Progenitor cell of endocrine pancreas (in vitro differentiated cells): ENCODE measurements at regions not wholly inside any gene's neighbourhood (a gene's known extent, or its start where the extent isn't known, plus 50 kb on each side); places are given as distances from the start of the nearest gene placed in this dataset.
"Not testable (repeated sequence)": the region's sequence is repeated elsewhere in the genome, so short reads cannot be mapped to it uniquely, and the experiment has no call there.

Experiments
- DNase-seq: peaks from one replicate; pipeline ENCODE4 v3.0.0; 2021; ENCODE audit warnings: low spot score; ENCODE audit not compliant: unreplicated experiment
- H3K27ac Mint-ChIP-seq: 2 replicates; pipeline ENCODE4 v1.8.0; 2021; ENCODE audit warnings: mild to moderate bottlenecking, moderate library complexity, mixed read lengths
- H3K27me3 Mint-ChIP-seq: 2 replicates; pipeline ENCODE4 v1.8.0; 2021; ENCODE audit warnings: mixed read lengths
- H3K36me3 Mint-ChIP-seq: 2 replicates; pipeline ENCODE4 v1.8.0; 2022; ENCODE audit warnings: mixed read lengths; ENCODE audit not compliant: insufficient read depth
- H3K4me1 Mint-ChIP-seq: 2 replicates; pipeline ENCODE4 v1.8.0; 2021; ENCODE audit warnings: low read depth, mixed read lengths
- H3K4me3 Mint-ChIP-seq: 2 replicates; pipeline ENCODE4 v1.8.0; 2021; ENCODE audit warnings: low read depth, mild to moderate bottlenecking, moderate library complexity, mixed read lengths
- H3K9me3 Mint-ChIP-seq: 2 replicates; pipeline ENCODE4 v1.8.0; 2021; ENCODE audit warnings: low read depth, mixed read lengths
- TF ChIP-seq, protein P1 (sequence below): fragments of 200-600 bp; sonication (generic); IDR thresholded peaks from one replicate; pipeline ENCODE4 v1.5.0; 2021; ENCODE audit warnings: antibody characterized with exemption, mild to moderate bottlenecking; ENCODE audit not compliant: unreplicated experiment

DNA sequence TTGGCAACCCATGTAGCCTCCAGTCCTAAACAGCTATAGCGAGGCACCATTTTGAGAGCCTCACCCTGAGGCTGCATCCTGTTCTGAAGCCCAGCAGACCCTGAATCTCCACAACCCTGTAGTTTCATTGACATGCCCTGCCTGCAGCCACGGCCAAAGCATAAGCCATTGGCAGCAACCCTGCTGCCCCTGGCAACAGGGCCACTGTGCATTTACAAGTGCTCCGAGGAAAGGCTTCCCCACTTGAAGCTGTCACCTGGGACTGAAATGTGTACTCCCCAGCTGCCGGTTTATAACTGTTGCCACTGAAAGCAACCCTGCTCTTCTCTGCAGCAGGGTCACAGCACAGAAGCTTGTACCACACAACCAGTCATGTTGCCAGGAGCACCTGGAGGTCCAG lies 124.2 kb upstream of the OLFM3 start:
- no peaks in the 10 kb centered on the region for H3K27me3 Mint-ChIP-seq
- no peaks in the 10 kb centered on the region for H3K9me3 Mint-ChIP-seq
- TF ChIP-seq, protein P1, sequence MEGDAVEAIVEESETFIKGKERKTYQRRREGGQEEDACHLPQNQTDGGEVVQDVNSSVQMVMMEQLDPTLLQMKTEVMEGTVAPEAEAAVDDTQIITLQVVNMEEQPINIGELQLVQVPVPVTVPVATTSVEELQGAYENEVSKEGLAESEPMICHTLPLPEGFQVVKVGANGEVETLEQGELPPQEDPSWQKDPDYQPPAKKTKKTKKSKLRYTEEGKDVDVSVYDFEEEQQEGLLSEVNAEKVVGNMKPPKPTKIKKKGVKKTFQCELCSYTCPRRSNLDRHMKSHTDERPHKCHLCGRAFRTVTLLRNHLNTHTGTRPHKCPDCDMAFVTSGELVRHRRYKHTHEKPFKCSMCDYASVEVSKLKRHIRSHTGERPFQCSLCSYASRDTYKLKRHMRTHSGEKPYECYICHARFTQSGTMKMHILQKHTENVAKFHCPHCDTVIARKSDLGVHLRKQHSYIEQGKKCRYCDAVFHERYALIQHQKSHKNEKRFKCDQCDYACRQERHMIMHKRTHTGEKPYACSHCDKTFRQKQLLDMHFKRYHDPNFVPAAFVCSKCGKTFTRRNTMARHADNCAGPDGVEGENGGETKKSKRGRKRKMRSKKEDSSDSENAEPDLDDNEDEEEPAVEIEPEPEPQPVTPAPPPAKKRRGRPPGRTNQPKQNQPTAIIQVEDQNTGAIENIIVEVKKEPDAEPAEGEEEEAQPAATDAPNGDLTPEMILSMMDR, result no peak
- no peak for DNase-seq
- no peaks in the 10 kb centered on the region for H3K36me3 Mint-ChIP-seq
- H3K4me1 Mint-ChIP-seq, result peaks cover 2% of the 10 kb centered on the region
- H3K27ac Mint-ChIP-seq, result no peak overlapping the region
- H3K4me3 Mint-ChIP-seq, result no peak overlapping the region

DNA sequence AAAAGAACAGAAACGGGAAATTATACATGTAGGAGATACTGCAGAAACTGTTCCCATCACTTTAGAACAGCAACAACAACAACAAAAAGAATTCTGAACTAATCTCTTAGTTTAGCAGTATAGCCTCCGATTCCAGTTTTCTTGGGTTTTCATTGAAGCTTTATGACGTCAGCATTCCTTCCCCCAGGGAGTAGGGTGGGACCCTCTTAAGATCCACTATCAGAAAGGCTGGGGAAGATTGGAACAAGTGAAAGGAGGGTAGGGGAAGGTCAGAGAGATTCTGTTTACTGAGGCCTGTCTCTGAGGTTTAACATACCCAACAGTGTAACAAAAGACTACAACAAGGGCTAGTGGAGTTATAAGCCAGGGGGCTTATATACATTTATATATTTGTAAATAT lies 121.4 kb upstream of the OLFM3 start:
- Mint-ChIP-seq H3K36me3 (no peaks in the 10 kb centered on the region), H3K4me1 (peaks cover 2% of the 10 kb centered on the region), H3K27ac (no peak overlapping the region), H3K4me3 (no peak overlapping the region), H3K27me3 (no peaks in the 10 kb centered on the region), H3K9me3 (no peaks in the 10 kb centered on the region)
- TF ChIP-seq, protein P1, result no peak
- no peak for DNase-seq

DNA sequence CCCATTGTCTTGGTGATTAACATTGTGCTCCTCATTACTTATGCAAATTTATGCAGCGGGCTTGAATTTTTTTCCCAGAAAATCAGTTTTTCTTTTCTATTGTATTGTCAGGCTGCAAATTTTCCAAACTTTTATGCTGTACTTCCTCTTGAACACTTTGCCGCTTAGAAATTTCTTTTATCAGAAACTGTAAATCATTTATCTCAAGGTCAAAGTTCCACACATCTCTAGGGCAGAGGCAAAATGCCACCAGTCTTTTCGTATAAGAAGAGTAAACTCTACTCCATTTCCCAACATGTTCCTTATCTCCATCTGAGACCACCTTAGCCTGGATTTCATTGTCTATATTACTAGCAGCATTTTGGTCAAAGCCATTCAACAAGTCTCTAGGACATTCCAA lies 113.9 kb upstream of the OLFM3 start:
- H3K9me3 Mint-ChIP-seq, result peaks cover 17% of the 10 kb centered on the region
- peaks cover 17% of the 10 kb centered on the region for H3K4me1 Mint-ChIP-seq
- no peak overlapping the region for H3K27ac Mint-ChIP-seq
- H3K36me3 Mint-ChIP-seq, result peaks cover 5% of the 10 kb centered on the region
- DNase-seq, result no peak
- TF ChIP-seq, protein P1, result no peak
- H3K27me3 Mint-ChIP-seq, result no peaks in the 10 kb centered on the region
- H3K4me3 Mint-ChIP-seq, result no peak overlapping the region

DNA sequence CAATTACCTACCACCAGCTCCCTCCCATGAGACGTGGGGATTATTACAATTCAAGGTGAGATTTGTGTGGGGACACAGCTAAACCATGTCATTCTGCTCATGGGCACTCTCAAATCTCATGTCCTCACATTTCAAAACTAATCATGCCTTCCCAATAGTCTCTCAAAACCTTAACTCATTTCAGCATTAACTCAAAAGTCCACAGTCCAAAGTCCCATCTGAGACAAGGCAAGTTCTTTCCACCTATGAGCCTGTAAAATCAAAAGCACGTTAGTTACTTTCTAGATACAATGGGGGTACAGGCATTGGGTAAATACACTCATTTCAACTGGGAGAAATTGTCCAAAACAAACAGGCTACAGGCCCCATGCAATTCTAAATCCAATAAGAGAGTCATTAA lies 112.8 kb upstream of the OLFM3 start:
- Mint-ChIP-seq H3K4me1 (peaks cover 24% of the 10 kb centered on the region), H3K9me3 (peaks cover 17% of the 10 kb centered on the region)
- DNase-seq, H3K27ac Mint-ChIP-seq, H3K27me3 Mint-ChIP-seq, H3K36me3 Mint-ChIP-seq, H3K4me3 Mint-ChIP-seq: not testable (repeated sequence)

DNA sequence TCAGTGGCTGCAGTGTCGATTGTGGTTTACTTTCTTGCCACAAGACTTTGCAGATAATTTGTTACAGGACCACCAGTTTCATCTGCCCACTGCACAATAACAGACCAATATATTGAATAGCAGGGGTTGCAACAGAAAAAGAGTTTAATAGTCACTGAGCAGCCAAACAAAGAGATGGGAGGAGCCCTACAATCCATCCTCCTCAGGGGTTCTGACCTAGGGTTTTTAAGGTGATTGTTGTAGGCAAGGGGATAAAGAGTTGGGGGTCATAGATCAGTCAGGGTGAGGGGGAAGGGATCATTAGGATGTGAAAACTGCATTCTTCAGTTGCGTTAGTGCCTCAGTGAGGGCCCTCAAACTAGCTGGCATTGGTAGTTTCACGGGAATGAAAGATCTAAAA lies 110.7 kb upstream of the OLFM3 start:
- H3K36me3 Mint-ChIP-seq, result peaks cover 5% of the 10 kb centered on the region
- no peak overlapping the region for H3K4me3 Mint-ChIP-seq
- TF ChIP-seq, protein P1, result no peak
- H3K9me3 Mint-ChIP-seq, result peaks cover 17% of the 10 kb centered on the region
- DNase-seq, result no peak
- H3K27ac Mint-ChIP-seq, result no peak overlapping the region
- H3K27me3 Mint-ChIP-seq, result no peaks in the 10 kb centered on the region
- peaks cover 28% of the 10 kb centered on the region for H3K4me1 Mint-ChIP-seq

DNA sequence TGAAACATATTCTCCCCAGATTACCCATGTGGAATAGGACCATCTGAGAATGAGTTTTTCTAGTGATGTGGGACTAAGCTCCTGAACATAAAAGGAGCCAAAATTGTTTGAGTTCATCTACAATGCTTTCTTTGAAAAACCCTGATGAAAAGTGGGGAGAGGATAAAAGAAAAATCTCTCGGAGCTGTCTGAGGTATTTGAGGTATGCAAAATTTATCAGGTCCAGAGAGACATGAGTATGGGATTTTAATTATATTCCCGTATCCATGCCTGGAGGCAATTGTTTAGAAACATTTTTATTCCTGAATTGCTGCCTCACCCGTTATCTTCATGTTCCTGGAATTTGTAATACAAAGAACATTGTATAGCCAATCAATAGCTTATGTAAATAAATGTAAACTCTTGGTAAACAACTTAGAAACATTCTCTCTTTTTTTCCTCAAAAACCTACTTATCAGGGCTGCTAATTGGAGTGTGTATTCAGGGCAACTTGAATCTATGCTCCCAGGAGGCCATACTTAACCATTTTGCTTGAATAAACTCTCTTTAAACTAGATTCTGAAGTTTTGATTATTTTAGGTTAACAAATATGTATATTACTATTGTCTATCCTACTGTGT lies 109.3 kb upstream of the OLFM3 start:
- H3K4me1 Mint-ChIP-seq, result peaks cover 29% of the 10 kb centered on the region
- no peaks in the 10 kb centered on the region for H3K27me3 Mint-ChIP-seq
- no peak overlapping the region for H3K27ac Mint-ChIP-seq
- H3K36me3 Mint-ChIP-seq, result peaks cover 5% of the 10 kb centered on the region
- DNase-seq, result no peak
- H3K9me3 Mint-ChIP-seq, result peaks cover 17% of the 10 kb centered on the region
- H3K4me3 Mint-ChIP-seq, result no peak overlapping the region
- TF ChIP-seq, protein P1, result no peak
